Skin of body (tissue), 1 donor: ENCODE measurements at regions not wholly inside any gene's neighbourhood (a gene's known extent, or its start where the extent isn't known, plus 50 kb on each side); places are given as distances from the start of the nearest gene placed in this dataset.
A peak's percentile ranks its signal among the peaks of the same experiment; 100 is the strongest.
"Not testable (repeated sequence)": the region's sequence is repeated elsewhere in the genome, so short reads cannot be mapped to it uniquely, and the experiment has no call there.

Source experiments
- DNase-seq: peaks from one replicate; lab custom pipeline; 2025; lab: John Stamatoyannopoulos, UW

DNA sequence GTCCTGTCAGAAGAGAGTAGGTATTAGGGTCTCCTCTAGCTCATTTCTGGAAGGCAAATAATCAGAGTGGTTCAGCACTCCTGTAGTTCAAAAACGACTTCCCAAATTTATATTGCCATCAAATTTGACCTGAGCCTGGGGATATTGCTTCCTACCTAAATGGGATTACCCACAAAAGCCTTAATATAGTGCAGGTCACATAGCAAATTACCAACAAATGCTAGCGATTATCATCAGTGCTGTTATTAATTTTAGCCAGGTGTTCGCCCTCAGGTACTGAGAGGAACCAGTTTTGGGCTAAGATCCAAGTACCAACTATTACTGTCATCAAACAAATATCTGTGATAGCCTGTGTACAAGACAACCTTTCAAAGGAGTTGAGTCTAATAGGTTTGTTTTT is 661.8 kb upstream of the PTBP2 start:
- DNase-seq = no peak

DNA sequence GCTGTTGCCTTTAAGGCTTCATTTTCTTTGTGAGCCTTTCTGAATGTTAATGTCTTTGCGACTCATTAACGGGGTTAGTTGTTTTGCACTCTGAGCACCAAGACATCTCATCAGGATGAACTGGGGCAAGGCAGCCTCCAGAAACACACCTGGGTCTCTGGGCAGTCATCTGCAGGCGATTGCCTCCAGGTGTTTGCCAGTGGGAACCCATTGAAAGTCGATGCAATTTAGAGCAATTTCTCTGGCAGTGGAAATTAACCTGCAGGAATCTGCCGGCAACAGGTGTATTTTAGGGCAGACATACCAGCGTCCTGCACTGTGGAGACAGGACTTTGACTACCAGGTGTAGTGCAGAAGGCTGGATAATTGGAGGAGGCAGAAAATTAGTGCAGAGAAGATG is 661.0 kb upstream of the PTBP2 start:
- DNase-seq = no peak

DNA sequence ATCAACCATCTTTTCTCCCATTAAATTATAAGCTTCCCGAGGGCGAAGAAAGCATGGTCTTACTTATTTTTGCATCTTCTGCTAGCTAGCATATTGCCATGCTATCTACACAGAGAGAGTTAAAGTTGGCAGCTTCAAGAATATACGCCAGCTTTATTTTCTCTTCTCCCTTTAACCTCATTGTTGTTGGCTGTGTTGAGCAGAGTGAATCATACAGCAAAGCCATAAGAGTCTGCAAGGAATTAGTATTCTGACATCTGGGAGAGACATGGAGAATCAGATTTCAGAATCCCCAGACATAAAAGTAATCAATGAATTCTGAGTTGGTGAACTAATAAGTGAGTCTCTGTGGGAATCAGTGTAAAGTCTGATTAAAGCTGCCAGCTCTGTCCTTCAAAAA is 649.6 kb upstream of the PTBP2 start:
- DNase-seq = peak; percentile 57

DNA sequence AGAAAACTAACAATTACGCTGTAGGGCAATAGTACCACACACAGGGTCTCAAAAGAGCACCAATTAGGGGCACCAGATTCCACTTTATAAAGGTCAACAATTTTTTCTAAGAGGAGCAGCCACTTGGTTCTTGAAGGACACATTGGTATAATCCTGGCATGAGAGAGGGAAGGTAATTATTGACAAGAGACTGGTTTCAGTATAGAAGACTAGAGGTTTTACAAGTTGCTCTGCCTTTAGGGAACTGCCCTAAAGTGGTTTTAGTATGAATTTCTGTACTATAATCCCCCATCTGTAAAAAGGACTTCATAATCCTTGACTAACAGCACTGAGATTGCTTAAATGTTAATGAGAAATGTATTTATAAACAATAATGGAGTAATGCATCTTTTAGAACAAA is 648.5 kb upstream of the PTBP2 start:
- no peak for DNase-seq

DNA sequence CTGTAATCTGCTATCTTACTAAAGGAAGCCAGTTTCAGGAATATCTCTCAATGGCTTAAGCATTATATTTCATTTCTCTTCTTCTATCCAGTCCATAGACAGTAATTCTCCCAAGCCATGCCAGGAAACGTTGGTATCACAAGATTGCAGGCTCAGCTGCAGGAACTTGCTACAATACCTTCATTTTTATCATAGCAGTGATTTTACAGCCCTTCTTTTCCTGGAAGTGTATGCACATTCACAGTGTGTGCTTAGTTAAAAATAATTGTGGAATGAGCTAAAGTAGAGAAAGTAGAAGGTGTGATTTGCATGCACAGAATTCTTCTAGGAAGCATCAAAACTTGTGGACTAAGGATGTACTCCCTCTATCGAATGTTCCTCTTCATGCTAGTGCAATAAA is 647.2 kb upstream of the PTBP2 start:
- no peak for DNase-seq

DNA sequence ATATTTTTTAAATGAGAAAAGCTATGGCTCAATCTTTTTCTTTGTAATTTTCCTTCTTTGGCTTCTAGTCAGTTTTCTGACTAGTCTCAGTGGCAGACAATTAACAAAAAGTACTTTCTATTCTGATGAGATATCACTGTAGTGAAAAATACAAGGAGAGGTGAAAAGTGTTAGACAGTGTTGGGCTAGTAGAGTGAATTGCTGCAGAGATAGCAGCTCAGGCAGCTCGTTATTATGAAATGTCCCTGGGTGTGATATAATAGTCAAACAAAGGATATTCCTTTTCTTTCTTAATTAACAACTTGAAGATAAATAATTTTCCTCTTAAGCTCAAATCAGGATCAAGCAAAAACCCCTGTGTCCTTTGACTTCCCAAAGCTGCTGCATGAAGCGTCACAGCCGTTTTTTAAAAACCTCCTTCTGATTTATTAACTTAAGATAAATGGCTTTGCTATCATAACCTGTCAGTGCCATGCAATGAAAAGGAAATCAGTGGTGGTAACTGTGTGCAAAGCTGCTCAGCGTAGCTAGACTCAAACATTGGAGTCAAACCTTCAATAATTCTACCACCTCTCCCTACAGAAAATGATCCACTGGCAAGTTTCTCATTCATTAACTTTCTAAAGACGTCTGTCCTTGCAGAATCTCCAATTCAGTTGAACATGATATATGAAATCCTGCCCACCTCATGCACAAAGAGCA is 646.6 kb upstream of the PTBP2 start:
- DNase-seq = no peak

DNA sequence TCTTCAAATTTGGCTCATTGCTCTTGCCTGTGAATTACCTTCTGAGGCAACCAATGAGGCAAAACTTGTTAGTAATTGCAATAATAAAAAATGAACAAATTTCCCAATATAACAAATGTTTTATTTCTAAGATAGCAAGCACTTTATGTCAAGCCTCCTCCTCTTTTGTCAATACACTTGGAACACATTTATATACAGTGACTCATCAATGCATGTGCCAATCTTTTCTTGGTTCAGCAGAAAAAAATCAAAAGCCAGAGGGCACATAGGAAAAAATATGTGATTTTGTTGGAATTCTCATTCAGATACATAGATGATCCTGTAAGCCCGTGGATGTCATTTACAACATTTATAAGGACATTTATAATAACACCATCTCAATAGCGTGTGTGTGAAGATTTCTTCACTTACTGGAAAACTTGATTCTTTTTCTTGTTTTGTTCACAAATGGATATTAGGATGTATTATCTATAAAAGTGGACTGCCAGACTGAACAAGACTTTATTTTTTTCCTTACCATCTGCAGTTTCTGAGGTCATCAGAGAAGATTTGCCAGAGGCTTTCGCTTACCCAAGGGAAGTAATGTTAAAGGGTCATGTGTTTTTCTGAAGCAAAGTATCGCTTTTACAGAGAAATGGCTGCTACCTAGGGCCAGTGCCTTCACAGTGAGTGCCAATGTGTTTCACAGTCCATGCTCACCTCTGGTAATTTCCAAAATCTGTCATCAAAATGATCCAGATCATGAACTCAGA is 645.7 kb upstream of the PTBP2 start:
- DNase-seq = no peak

DNA sequence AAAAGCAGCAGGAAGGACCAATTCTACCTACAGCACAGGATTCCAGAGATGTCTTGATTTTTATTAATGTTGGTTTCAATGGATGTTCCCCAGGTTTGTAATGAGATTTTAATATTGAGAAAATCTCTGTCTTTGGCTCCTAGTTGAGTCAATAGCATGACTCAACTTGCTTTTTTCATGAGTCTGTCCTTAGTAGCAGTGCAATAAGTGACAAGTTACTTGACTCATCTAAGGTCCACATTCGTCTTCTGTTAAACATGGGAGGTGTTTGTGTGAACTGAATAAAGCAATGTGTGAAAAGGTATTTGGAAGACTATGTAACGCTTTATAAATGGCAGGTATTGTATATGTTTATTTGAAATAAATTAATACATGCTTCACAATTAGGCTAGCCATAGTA is 645.0 kb upstream of the PTBP2 start:
- no peak for DNase-seq

DNA sequence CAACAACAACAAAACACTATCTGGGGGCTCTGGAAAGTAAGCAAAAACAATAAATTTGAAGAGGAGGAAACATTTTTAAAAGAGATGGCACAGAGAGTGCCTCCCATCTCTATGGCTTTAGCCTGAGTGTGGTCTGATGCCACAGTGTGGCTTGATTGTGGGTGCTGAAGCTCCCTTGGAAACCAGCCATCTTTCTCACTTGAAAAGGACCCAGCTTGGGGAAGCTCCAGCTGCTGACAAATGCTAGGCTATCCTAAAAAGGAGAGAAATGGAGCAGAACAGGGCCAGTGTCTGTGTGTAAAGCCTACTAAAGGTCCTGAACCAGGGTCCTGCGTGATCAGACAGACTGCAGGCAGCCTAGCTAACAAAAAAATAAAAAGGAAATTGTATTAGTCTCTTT is 642.0 kb upstream of the PTBP2 start:
- DNase-seq = no peak

DNA sequence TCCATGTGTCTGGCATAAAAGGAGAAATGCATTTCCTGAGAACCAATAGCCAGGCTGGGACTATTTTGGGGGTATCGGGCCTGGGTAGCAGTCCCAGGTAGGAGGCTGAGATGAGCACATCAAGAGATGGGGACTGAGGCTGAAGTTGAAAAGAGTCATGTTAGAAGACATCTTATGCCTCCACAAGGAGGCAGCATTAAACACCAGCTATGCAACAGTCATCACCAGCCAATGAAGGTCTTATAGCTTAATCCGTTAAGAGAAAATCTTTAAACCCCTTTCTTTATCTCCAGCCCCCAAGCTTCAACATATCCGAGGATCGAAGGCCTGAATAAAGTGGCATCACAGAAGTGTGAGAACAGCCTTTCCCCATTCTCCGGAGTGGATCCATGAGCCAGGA is 640.7 kb upstream of the PTBP2 start:
- DNase-seq = no peak

DNA sequence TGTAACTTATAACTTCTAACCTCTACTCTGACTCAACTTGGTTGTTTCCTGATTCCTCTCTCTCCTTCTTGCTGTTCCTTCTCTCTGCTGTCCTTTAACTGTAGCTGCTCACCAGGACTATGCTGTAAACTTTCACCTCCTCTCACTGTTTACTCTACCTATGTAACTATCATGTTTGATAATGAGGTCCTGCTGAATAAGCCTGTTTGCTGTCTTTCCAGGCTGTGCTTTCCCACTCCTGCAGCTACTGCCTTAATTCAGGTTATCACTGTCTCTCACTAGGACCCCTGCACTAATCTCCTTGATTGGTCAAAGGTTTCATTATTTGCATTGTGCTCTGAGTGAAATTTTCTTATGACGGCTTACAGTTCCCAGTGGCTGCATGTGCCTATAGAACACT is 633.9 kb upstream of the PTBP2 start:
- DNase-seq = no peak

DNA sequence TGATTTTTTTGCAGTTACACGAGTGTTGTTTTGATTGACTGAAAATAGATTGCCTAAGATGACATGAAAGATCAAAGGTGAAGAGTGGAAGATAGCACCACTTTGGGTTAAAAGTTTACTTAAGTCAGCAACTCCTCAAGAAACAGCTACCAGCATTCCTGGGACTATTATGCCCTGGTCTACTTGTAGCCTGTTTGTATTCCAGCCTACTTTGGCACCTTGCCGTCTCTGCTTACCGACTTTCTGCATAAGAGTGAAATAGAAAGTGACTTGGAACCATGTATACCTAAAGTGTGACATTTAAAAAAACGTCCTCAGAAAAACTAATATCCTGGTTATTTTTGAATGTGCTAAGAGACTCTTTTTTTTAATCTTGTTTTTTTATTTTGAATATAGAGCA is 631.5 kb upstream of the PTBP2 start:
- DNase-seq = no peak

DNA sequence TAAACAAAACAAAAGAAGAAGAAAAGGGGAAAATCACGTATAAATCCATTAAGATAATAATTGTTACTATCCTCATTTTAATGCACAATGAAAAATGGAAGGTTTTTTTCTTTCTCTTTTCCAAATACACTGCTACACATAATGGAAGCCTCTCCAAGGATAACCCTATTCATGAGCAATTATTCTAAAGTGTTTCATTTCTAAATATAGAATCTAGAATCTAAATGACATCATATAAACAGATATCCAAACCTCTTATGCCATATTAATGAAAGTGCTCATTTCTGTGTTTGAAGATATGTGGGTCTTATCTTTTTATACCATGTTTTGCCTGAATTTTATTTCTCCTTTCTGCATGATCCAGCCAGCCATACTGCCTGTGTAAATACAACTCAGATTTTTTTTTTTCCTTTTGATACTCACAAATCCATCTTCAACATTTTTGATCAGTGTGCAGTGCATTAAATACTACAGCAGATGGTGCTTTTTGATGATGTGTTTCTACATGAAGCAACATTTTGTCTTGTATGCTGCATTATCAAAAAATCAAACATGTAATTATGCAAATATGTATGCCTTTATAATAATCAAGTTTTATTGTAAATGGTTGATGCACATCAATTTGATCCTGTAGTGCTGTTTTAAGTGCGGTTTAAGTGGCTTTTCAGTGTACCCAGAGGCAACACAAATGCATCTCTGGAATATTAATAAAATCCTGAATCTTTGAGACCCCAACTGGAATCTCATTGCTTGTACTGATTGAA is 625.6 kb upstream of the PTBP2 start:
- no peak for DNase-seq

DNA sequence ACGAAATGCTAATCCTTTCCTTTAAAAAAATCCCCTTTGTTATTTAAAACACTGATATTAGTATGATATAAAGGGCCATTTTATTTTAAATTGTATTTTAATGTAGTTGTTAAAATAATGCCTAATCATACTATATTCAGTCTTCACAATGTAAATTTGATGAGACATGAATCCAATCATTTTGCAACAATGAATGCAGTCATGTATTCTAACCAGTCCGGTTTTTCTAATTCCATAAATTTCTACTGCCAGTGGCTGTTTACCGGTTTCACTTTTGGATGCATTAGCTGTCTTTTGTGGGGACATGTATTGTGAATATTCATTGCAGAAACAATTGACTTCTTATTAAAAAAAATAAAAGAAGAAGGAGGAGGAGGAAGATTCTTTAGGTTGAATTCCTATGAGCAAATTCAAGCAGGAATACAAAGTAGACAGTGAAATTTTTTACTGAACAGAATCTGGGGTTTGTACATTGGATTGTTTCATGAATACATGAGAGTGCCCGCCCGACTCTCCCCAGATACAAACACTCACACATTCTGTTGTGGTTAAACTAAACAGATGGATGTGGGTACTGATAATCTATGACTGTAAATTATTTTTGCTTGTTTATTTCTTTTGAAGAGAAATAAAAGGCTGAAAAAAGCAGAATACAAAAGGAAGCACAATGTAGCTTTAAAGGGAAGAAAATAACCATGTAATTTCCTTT is 624.8 kb upstream of the PTBP2 start:
- DNase-seq = no peak

DNA sequence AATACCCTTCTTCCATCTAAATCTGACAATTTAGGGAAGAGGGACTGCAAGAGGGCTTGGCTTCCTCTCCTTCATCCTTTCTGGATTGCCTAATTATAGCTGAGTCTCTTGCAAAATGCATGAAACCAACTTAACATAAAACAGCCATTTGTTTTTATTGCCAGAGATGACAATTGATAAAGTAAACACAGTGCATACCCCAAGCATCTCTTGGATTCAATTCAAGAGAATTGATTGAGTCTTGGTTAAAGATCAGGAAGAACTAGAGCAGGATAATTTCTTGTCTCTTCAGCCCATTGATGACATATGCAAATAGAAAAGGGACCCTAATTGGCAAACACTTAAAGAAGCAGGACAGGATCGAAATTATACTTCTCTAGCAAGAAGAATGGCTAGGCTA is 617.1 kb upstream of the PTBP2 start:
- DNase-seq = no peak

DNA sequence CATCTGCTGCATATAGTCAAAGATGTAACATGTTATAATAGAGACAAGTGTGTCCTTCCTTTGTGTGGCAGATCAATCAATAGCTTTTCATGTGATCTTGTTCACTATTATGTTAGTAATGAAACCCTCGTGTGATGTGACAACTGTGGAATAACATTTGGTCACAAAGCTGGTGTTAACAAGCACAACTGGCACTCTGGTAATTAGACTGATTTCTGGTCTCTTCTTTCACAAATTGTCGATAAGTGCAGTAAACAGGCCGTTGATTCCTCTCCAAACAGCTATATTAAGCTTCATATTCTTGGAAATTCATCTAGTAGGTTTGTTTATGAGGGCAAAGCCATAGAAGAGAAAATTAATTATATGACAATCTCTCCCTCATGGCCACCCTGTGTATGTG is 616.7 kb upstream of the PTBP2 start:
- DNase-seq = no peak

DNA sequence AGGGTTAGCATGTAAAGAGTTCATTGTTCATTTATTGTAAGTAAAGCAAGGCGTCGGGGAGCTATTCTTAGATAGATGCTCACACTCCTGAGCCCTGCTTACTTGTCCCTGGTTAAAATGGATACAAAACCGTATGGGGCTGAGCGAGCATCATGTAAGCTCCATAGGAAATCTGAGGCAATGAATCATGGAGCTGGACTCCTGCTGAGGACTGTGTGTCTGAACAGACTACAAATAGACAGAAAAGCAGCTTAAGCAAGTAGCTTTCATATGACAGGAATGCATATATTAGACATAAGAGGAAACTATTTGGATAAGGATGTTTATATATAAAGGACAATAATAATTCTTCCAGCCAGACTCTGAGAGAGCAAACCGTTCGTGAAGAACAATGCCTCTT is 604.9 kb upstream of the PTBP2 start:
- DNase-seq = no peak

DNA sequence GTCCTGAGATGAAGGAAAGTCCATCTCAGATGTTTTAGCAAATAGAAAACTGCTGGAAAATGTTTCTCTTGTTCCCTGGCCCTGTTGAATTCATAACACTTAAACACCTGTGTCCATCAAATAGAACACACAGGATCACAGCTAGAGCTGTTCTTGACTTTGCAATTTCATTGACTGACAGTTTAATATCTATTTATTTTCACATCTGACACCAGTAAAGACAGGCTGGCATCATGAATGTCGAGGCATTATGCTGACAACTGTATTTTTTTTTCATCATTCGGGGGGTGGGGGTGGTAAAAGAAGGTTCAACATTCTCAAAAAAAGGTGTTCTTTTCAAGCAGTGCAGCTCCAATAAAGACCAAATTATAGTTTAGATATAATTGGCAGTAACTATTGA is 591.2 kb upstream of the PTBP2 start:
- no peak for DNase-seq

DNA sequence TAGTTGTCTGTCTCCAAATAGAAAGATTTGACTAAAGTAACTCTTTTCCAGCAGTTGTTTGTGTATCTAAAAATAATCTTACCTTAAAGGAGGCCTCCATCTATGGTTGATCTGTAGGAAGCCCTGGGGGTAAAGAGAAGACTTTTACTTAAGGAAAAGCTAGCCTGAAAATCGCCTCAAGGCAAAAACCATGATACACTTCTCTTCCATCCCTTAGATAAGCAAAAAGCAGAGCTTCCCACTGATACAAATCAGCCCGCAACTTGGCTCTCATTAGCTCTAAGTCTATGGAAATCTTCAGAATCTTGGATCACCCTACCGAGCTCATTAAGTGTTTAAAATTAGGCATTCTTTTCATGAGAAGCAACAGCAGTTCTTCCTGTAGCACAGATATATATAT is 576.9 kb upstream of the PTBP2 start:
- no peak for DNase-seq

DNA sequence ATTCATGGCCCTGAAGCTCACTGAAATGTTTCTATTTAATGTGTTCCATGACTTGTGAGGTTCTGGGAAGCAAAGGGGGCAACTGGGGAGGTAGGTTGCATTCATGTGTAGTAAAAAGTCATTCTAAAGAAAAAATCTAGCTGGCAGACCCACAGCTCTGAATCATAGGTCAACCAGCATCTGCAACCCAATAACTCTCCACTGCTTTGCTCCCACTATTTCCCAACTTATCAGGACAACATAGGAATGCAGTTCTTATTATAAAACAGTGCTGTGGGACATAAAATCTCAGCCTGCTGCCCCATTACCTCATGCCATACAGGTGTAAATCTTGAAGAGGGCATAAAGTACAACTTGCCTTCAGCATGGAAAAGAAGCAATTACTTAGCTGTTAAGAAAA is 576.1 kb upstream of the PTBP2 start:
- no peak for DNase-seq

DNA sequence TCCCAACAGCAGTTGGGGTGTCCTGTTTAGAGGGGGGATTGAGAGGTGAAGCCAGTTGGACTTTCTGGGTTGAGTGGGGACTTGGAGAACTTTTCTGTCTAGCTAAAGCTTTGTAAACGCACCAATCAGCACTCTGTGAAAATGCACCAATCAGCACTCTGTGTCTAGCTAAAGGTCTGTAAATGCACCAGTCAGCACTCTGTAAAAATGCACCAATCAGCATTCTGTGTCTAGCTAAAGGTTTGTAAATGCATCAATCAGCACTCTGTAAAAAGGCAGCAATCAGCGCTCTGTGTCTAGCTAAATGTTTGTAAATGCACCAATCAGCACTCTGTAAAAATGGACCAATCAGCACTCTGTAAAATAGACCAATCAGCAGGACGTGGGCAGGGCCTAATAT is 568.6 kb upstream of the PTBP2 start:
- DNase-seq = not testable (repeated sequence)

DNA sequence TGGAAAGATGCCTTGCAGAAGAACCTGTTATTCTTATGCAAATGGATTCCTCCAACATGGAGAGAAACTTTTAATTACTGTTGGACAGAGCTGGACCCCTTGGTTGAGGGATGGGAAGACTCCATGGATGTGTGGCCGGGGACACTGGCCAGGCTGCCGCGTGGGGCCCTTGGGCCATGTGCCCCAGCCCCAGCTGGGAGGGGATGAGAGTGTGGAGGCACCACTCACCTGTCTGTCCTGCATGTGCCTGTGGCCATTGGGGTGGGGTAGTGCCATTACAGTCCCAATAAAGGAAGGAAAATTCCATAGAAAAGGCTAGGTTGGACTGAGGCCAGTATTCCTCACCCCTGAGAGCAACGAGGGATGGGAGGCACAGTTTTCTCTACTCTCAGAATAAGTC is 564.5 kb upstream of the PTBP2 start:
- no peak for DNase-seq
